Neural cell (in vitro differentiated cells): ENCODE measurements at regions not wholly inside any gene's neighbourhood (a gene's known extent, or its start where the extent isn't known, plus 50 kb on each side); places are given as distances from the start of the nearest gene placed in this dataset.

Experiments used
- H2AFZ ChIP-seq: fragments of 200-600, 300-800 bp; sonication (generic), shearing (Covaris generic); 2 replicates; pipeline ENCODE4 v1.6.0; 2014; ENCODE audit warnings: low read depth, mild to moderate bottlenecking, antibody characterized with exemption, low read length, moderate library complexity
- H3F3A ChIP-seq: fragments of 200-600 bp; shearing (Covaris generic); 2 replicates; pipeline ENCODE4 v1.6.1; 2016; ENCODE audit warnings: mild to moderate bottlenecking, moderate library complexity, mixed read lengths, antibody characterized with exemption, low read length; ENCODE audit not compliant: insufficient read depth, poor library complexity, severe bottlenecking
- H3K27ac ChIP-seq: fragments of 200-600, 300-800 bp; sonication (generic), shearing (Covaris generic); 2 replicates; pipeline ENCODE4 v1.5.1; 2014; ENCODE audit warnings: mild to moderate bottlenecking, low read length, moderate library complexity
- H3K27me3 ChIP-seq: fragments of 300-800, 200-600 bp; sonication (generic), shearing (Covaris generic); 2 replicates; pipeline ENCODE4 v1.6.0; 2014; ENCODE audit warnings: mild to moderate bottlenecking, low read depth, low read length, moderate library complexity; ENCODE audit not compliant: insufficient read depth
- H3K36me3 ChIP-seq: fragments of 300-800, 200-600 bp; sonication (generic), shearing (Covaris generic); 2 replicates; pipeline ENCODE4 v1.5.1; 2014; ENCODE audit warnings: mild to moderate bottlenecking, antibody characterized with exemption, low read length, moderate library complexity; ENCODE audit not compliant: insufficient read depth
- H3K4me2 ChIP-seq: fragments of 300-800, 200-600 bp; sonication (generic), shearing (Covaris generic); 2 replicates; pipeline ENCODE4 v1.6.0; 2014; ENCODE audit warnings: mild to moderate bottlenecking, low read length
- H3K4me3 ChIP-seq: fragments of 300-800, 200-600 bp; sonication (generic), shearing (Covaris generic); 2 replicates; pipeline ENCODE4 v1.5.1; 2014; ENCODE audit warnings: mild to moderate bottlenecking, low read length, moderate library complexity
- H3K79me2 ChIP-seq: fragments of 200-600 bp; shearing (Covaris generic); replicated peaks from 2 replicates; pipeline ENCODE4 v1.6.0; 2014; ENCODE audit warnings: mild to moderate bottlenecking, low read length, moderate library complexity; ENCODE audit not compliant: insufficient read depth
- H3K9ac ChIP-seq: fragments of 300-800, 200-600 bp; sonication (generic), shearing (Covaris generic); 2 replicates; pipeline ENCODE4 v1.6.1; 2016; ENCODE audit warnings: mild to moderate bottlenecking, low read length, mixed read lengths
- H3K9me2 ChIP-seq: fragments of 200-600 bp; shearing (Covaris generic); 2 replicates; pipeline ENCODE4 v1.6.1; 2016; ENCODE audit warnings: mild to moderate bottlenecking, low read length, mixed read lengths; ENCODE audit not compliant: insufficient read depth
- H3K9me3 ChIP-seq: fragments of 200-600, 300-800 bp; sonication (generic), shearing (Covaris generic); 2 replicates; pipeline ENCODE4 v1.6.1; 2016; ENCODE audit warnings: mild to moderate bottlenecking, mixed run types, low read length, moderate library complexity, mixed read lengths
- H4K20me1 ChIP-seq: fragments of 200-600 bp; shearing (Covaris generic); 2 replicates; pipeline ENCODE4 v1.6.1; 2016; ENCODE audit warnings: mild to moderate bottlenecking, mixed run types; ENCODE audit not compliant: insufficient read depth
- EP300 ChIP-seq: fragments of 450-650 bp; conservative IDR thresholded peaks from 2 replicates; pipeline ENCODE4 v1.6.1; 2014; ENCODE audit warnings: antibody characterized with exemption, mild to moderate bottlenecking, moderate library complexity; ENCODE audit not compliant: poor library complexity, severe bottlenecking
- EZH2 ChIP-seq: fragments of 200-600, 300-800 bp; shearing (Covaris generic), sonication (generic); IDR thresholded peaks from 2 replicates; pipeline ENCODE4 v1.6.1; 2014; ENCODE audit warnings: antibody characterized with exemption, low read length, borderline replicate concordance, mild to moderate bottlenecking; ENCODE audit not compliant: insufficient read depth, poor library complexity, severe bottlenecking
- MXI1 ChIP-seq: fragments of 450-650 bp; conservative IDR thresholded peaks from 2 replicates; pipeline ENCODE4 v1.6.1; 2014; ENCODE audit warnings: antibody characterized with exemption, mild to moderate bottlenecking; ENCODE audit not compliant: poor library complexity, severe bottlenecking
- POLR2AphosphoS5 ChIP-seq: IDR thresholded peaks from 2 replicates; pipeline ENCODE4 v1.6.1; 2012
- RAD21 ChIP-seq: fragments of 450-650 bp; conservative IDR thresholded peaks from 2 replicates; pipeline ENCODE4 v1.6.1; 2014; ENCODE audit warnings: antibody characterized with exemption, mild to moderate bottlenecking, moderate library complexity
- SMC3 ChIP-seq: fragments of 450-650 bp; conservative IDR thresholded peaks from 2 replicates; pipeline ENCODE4 v1.6.1; 2014; ENCODE audit warnings: antibody characterized with exemption, mild to moderate bottlenecking, moderate library complexity; ENCODE audit not compliant: poor library complexity
- TAF1 ChIP-seq: IDR thresholded peaks from 2 replicates; pipeline ENCODE4 v1.6.1; 2012; ENCODE audit warnings: low read depth
- TF ChIP-seq, protein P1 (sequence below): IDR thresholded peaks from 2 replicates; pipeline ENCODE4 v1.6.1; 2012; ENCODE audit warnings: borderline replicate concordance
- TF ChIP-seq, protein P2 (sequence below): fragments of 450-650 bp; IDR thresholded peaks from 2 replicates; pipeline ENCODE4 v1.5.1; 2014; ENCODE audit warnings: antibody characterized with exemption, mild to moderate bottlenecking, moderate library complexity; ENCODE audit not compliant: poor library complexity, severe bottlenecking

GRCh38 chr1:48082271-48082962, 85.2 kb upstream of the TRABD2B start:
- no peaks in the 10 kb centered on the region for H3K9me2 ChIP-seq
- H2AFZ ChIP-seq, result no peak overlapping the region
- no peaks in the 10 kb centered on the region for H3F3A ChIP-seq
- TF ChIP-seq SMC3, result no peak
- TF ChIP-seq RAD21, result no peak
- TF ChIP-seq POLR2AphosphoS5, result no peak
- no peak for TF ChIP-seq MXI1
- TF ChIP-seq, protein P1, sequence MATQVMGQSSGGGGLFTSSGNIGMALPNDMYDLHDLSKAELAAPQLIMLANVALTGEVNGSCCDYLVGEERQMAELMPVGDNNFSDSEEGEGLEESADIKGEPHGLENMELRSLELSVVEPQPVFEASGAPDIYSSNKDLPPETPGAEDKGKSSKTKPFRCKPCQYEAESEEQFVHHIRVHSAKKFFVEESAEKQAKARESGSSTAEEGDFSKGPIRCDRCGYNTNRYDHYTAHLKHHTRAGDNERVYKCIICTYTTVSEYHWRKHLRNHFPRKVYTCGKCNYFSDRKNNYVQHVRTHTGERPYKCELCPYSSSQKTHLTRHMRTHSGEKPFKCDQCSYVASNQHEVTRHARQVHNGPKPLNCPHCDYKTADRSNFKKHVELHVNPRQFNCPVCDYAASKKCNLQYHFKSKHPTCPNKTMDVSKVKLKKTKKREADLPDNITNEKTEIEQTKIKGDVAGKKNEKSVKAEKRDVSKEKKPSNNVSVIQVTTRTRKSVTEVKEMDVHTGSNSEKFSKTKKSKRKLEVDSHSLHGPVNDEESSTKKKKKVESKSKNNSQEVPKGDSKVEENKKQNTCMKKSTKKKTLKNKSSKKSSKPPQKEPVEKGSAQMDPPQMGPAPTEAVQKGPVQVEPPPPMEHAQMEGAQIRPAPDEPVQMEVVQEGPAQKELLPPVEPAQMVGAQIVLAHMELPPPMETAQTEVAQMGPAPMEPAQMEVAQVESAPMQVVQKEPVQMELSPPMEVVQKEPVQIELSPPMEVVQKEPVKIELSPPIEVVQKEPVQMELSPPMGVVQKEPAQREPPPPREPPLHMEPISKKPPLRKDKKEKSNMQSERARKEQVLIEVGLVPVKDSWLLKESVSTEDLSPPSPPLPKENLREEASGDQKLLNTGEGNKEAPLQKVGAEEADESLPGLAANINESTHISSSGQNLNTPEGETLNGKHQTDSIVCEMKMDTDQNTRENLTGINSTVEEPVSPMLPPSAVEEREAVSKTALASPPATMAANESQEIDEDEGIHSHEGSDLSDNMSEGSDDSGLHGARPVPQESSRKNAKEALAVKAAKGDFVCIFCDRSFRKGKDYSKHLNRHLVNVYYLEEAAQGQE, result no peak
- TF ChIP-seq TAF1, result no peak
- no peak for TF ChIP-seq EZH2
- no peak for TF ChIP-seq EP300
- TF ChIP-seq, protein P2, sequence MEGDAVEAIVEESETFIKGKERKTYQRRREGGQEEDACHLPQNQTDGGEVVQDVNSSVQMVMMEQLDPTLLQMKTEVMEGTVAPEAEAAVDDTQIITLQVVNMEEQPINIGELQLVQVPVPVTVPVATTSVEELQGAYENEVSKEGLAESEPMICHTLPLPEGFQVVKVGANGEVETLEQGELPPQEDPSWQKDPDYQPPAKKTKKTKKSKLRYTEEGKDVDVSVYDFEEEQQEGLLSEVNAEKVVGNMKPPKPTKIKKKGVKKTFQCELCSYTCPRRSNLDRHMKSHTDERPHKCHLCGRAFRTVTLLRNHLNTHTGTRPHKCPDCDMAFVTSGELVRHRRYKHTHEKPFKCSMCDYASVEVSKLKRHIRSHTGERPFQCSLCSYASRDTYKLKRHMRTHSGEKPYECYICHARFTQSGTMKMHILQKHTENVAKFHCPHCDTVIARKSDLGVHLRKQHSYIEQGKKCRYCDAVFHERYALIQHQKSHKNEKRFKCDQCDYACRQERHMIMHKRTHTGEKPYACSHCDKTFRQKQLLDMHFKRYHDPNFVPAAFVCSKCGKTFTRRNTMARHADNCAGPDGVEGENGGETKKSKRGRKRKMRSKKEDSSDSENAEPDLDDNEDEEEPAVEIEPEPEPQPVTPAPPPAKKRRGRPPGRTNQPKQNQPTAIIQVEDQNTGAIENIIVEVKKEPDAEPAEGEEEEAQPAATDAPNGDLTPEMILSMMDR, result no peak
- no peaks in the 10 kb centered on the region for H3K9me3 ChIP-seq
- H3K27ac ChIP-seq, result no peak overlapping the region
- no peaks in the 10 kb centered on the region for H3K79me2 ChIP-seq
- no peaks in the 10 kb centered on the region for H3K36me3 ChIP-seq
- H3K4me3 ChIP-seq, result no peak overlapping the region
- H4K20me1 ChIP-seq, result no peaks in the 10 kb centered on the region
- H3K27me3 ChIP-seq, result no peaks in the 10 kb centered on the region
- H3K9ac ChIP-seq, result no peak overlapping the region
- no peak overlapping the region for H3K4me2 ChIP-seq

DNA sequence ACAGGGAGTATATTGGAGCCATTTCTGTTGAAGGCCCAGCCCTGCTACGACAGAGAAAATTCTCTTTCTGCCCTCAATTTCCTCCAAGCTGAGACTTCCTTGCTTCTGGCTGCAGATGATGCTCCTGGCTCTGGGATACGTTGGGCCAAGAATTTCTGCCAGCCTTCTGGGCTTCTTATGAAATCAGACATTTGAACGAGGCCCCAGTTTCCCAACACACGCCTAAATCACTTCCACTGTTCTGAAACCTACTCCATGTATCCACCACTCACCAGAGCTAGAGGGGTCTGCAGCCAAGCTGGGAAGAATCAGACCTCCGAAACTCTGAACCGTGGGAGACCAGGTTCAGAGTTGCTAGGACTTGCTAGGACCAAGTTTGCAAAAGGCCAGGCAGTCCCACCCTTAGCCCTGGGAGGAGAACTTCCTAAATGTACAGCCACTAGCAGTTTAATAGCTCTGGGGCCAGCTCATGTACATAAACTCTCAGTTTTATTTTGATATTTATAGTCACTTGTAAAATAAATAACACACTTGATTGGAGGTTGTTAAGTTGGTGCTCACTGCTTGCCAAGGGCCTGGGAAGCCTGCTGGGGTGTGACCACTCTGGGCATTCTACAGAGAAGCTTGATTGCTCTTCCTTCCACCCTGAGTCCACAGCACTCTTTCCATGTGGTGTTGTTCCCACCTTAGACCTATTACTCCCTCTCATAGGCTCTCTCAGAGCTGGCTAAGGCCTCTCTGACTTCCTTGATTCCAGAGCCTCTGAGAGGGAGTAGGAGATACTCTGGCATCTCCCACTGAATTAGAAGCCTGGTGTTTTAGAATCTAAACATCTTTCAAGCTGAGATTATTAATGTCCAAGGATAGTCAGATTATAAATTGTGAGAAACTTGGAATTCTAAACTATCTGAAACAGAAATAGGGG, 83.4 kb upstream of the TRABD2B start:
- H3K4me2 ChIP-seq, result no peak overlapping the region
- no peaks in the 10 kb centered on the region for H3K79me2 ChIP-seq
- no peak overlapping the region for H3K4me3 ChIP-seq
- no peak overlapping the region for H3K27ac ChIP-seq
- H3F3A ChIP-seq, result no peaks in the 10 kb centered on the region
- H3K9me3 ChIP-seq, result no peaks in the 10 kb centered on the region
- H3K9me2 ChIP-seq, result no peaks in the 10 kb centered on the region
- H4K20me1 ChIP-seq, result no peaks in the 10 kb centered on the region
- no peaks in the 10 kb centered on the region for H3K36me3 ChIP-seq
- TF ChIP-seq RAD21, result no peak
- no peak overlapping the region for H2AFZ ChIP-seq
- H3K27me3 ChIP-seq, result no peaks in the 10 kb centered on the region
- no peak overlapping the region for H3K9ac ChIP-seq
